Endothelial cell of umbilical vein (primary cell): ENCODE measurements at regions not wholly inside any gene's neighbourhood (a gene's known extent, or its start where the extent isn't known, plus 50 kb on each side); places are given as distances from the start of the nearest gene placed in this dataset.
"Not testable (repeated sequence)": the region's sequence is repeated elsewhere in the genome, so short reads cannot be mapped to it uniquely, and the experiment has no call there.

Experiments
- BruUV-seq: library from RNA; stranded (reverse); fragments of 400-500 nt; replicated peaks from 2 replicates; lab custom pipeline; 2021; lab: Mats Ljungman, UMichigan
- CTCF ChIA-PET: fragments of 300-600, 350-600 bp; sonication (Branson Sonifier 250); formaldehyde crosslinking; loops from one replicate; lab custom pipeline; 2021; ENCODE audit warnings: antibody characterized with exemption, inconsistent platforms; lab: Charles Lee
- POLR2A ChIA-PET: fragments of 300-600, 350-600 bp; sonication (Branson Sonifier 250); formaldehyde crosslinking; loops from one replicate; lab custom pipeline; 2021; ENCODE audit warnings: antibody characterized with exemption, inconsistent platforms; lab: Charles Lee
- DNase-seq: peaks from one replicate; pipeline ENCODE4 v3.0.0-alpha.2; 2011; ENCODE audit warnings: low read depth, low spot score
- FAIRE-seq: peaks from 2 replicates; lab custom pipeline; 2011; peaks lifted over from hg19 to GRCh38; lab: Jason Lieb, UNC
- H2AFZ ChIP-seq: 2 replicates; pipeline ENCODE4 v1.6.0; 2012; ENCODE audit warnings: low read depth, low read length, control low read depth, inconsistent platforms
- H3K27ac ChIP-seq: 2 replicates; pipeline ENCODE4 v1.5.1; 2011; ENCODE audit warnings: low read depth, mild to moderate bottlenecking, control low read depth, low read length, moderate library complexity; ENCODE audit not compliant: insufficient read depth
- H3K27me3 ChIP-seq, 2 experiments: 2 replicates each; pipeline versions ENCODE4 v1.6.0 to v1.6.1; 2011; ENCODE audit warnings: low read length in 2 of 2, mixed read lengths in 1 of 2; ENCODE audit not compliant: control insufficient read depth in 2 of 2, insufficient read depth in 2 of 2
- H3K36me3 ChIP-seq, 2 experiments: 2 replicates in 1 of 2; 3 replicates in 1 of 2; pipeline ENCODE4 v1.5.1; 2011; ENCODE audit warnings: low read length in 2 of 2, mild to moderate bottlenecking in 1 of 2, moderate library complexity in 1 of 2; ENCODE audit not compliant: control insufficient read depth in 2 of 2, insufficient read depth in 2 of 2; ENCODE audit errors: extremely low read depth in 1 of 2
- H3K4me1 ChIP-seq: 3 replicates; pipeline ENCODE4 v1.5.1; 2011; ENCODE audit warnings: mild to moderate bottlenecking, low read length; ENCODE audit not compliant: control insufficient read depth, insufficient read depth; ENCODE audit errors: extremely low read depth
- H3K4me2 ChIP-seq: 2 replicates; pipeline ENCODE4 v1.6.1; 2011; ENCODE audit warnings: low read length, control low read depth, mixed read lengths; ENCODE audit not compliant: insufficient read depth
- H3K4me3 ChIP-seq, 3 experiments: fragments of 200-600 bp in 1 of 3; sonication (generic), shearing (Covaris generic) in 1 of 3; replicated peaks in 1 of 3; 2 replicates each; pipeline ENCODE4 v1.5.1; 2011 to 2016; ENCODE audit warnings: control low read depth in 3 of 3, low read length in 3 of 3, mild to moderate bottlenecking in 2 of 3, inconsistent platforms in 1 of 3, low read depth in 1 of 3, moderate library complexity in 1 of 3; ENCODE audit not compliant: insufficient read depth in 1 of 3
- H3K79me2 ChIP-seq: 2 replicates; pipeline ENCODE4 v1.6.0; 2012; ENCODE audit warnings: low read length, inconsistent platforms; ENCODE audit not compliant: control insufficient read depth, insufficient read depth
- H3K9ac ChIP-seq: replicated peaks from 2 replicates; pipeline ENCODE3; 2011; ENCODE audit warnings: low read length, control low read depth; ENCODE audit not compliant: insufficient read depth; ENCODE audit errors: extremely low read depth
- H3K9me1 ChIP-seq: replicated peaks from 3 replicates; pipeline ENCODE4 v1.6.0; 2011; ENCODE audit warnings: mild to moderate bottlenecking, low read length; ENCODE audit not compliant: control insufficient read depth, insufficient read depth; ENCODE audit errors: extremely low read depth
- H3K9me3 ChIP-seq: replicated peaks from 2 replicates; pipeline ENCODE4 v1.5.1; 2012; ENCODE audit warnings: low read length, inconsistent platforms; ENCODE audit not compliant: control insufficient read depth, insufficient read depth
- H4K20me1 ChIP-seq: replicated peaks from 2 replicates; pipeline ENCODE3; 2011; ENCODE audit warnings: mild to moderate bottlenecking, low read length; ENCODE audit not compliant: control insufficient read depth, insufficient read depth; ENCODE audit errors: extremely low read depth
- EZH2 ChIP-seq: IDR thresholded peaks from 2 replicates; pipeline ENCODE4 v1.6.1; 2012; ENCODE audit warnings: borderline replicate concordance, low read depth, mild to moderate bottlenecking, moderate library complexity, low read length, inconsistent platforms; ENCODE audit not compliant: severe bottlenecking
- dilution Hi-C: fragments of 300-500 bp; cut with MboI; formaldehyde crosslinking; loops from one replicate; pipeline ENCODE4 v1.15.0; 2019; ENCODE audit warnings: low sequenced_read_pairs; ENCODE audit not compliant: extremely low pct_ligation_motif_present
- intact Hi-C: fragments of 100-400 bp; cut with micrococcal nuclease; formaldehyde crosslinking; loops from one replicate; pipeline ENCODE4 v1.10.0; 2022

DNA sequence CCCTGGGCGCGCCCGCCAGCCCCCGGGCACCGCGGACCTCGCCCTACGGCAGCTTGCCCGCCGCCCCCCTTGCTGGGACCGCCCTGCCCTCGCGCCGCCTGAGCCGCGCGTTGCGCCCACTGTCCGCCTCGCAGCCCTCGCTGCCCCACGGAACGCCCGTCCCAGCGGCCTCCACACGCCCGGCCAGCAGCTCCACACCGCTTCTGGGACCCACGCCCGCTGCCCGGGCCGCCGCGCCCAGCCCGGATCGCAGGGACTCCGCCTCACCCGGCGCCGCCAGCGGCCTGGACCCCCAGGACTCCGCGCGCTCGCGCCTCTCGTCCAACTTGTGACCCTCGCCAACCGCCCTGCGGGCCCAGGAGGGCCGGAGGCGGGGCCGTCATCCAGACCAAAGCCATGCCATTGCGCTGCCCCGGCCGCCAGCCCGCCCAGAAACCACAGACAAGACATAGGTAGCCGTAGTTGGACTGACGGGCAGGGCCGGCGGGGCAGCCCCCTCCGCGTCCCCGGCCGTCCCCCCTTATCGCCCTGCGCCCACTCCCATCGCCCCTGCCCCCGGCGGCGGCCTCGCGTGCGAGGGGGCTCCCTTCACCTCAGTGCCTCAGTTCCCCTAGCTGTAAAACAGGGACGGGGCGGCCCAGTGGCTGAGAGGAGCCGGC is 90.5 kb downstream of the GOLGA8T start:
- BruUV-seq, H3K9ac ChIP-seq, H3K27me3 ChIP-seq, POLR2A ChIA-PET, intact Hi-C loops, FAIRE-seq, H3K9me3 ChIP-seq, H4K20me1 ChIP-seq, CTCF ChIA-PET, H2AFZ ChIP-seq, H3K4me1 ChIP-seq, dilution Hi-C loops, H3K9me1 ChIP-seq, H3K36me3 ChIP-seq, H3K79me2 ChIP-seq, H3K27ac ChIP-seq, H3K4me3 ChIP-seq, DNase-seq, H3K4me2 ChIP-seq: not testable (repeated sequence)
- TF ChIP-seq EZH2 = peak; percentile 32

DNA sequence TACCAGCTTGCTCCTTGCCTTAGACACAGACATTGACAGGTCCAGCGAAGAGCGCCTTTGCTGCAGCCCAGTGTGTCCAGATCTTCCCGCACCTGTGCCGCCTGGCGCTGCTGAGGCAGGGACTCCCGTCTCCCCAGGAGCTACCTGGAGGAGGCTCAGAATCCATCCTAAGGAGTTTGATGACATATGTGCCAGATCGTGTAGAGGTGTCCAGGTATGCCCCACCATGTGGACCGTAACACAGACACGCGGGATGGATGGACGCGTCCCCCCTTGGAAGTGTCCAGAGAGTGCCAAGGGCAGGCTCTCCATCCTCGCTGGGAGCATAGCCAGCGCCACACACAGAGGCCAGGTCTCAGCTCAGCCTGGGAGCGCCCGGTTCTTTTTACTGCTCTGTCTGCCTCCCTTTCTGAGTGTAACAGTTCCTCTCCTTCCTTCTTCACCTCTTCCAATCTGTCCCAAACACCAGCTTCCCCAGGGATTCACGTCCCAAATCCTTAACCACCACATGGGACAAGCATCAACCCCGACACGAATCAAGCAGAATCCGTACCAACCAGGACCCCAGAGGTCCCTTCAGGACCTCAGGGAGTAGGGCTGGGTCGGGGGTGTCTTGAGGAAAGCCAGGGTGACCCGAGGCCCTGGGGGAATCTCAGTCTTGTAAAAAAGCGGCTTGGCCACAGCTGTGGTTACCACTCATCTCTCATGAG is 126.7 kb downstream of the GOLGA8T start:
- H3K36me3 ChIP-seq, DNase-seq, intact Hi-C loops, H3K27ac ChIP-seq, BruUV-seq, H3K4me1 ChIP-seq, H3K9me1 ChIP-seq, H4K20me1 ChIP-seq, dilution Hi-C loops, FAIRE-seq, H3K9ac ChIP-seq, H3K27me3 ChIP-seq, H3K4me3 ChIP-seq, CTCF ChIA-PET, POLR2A ChIA-PET, H3K79me2 ChIP-seq, H2AFZ ChIP-seq, H3K4me2 ChIP-seq, H3K9me3 ChIP-seq: not testable (repeated sequence)

DNA sequence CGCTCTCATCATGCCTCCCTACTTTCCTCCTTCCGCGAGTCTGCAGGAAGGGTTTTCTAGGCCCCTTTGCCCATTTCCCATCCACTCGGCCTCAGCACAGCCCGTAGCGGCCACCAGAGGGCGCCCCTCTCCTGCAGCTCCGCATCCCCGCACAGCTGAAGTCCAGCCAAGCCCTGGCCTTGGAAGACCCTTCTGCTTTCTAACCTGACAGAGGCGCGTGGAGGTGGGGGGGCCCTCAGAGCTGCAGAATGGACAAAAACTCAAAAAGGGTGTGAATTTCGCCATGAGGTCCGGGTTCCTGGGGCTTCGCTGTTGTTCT is 127.2 kb downstream of the GOLGA8T start:
- intact Hi-C loops = not testable (repeated sequence)

DNA sequence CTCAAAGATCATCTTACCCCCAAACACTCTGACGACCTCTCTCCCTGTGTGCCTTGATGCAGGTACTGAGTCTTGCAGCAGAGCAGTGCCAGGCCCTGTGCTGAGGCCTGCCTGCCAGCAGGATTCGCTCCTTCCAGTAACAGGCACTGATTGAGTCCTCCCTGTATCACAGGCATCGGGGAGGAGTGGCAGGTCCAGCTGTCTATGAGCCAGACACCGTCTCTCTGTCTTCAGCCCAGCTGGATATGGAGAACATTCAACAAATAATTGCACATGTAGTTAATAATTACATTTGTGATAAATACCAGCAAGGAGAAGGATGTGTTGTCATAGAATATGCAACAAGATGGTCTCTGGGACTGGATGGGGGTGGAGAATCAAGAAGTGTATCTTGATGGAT is 129.1 kb downstream of the GOLGA8T start:
- H2AFZ ChIP-seq, CTCF ChIA-PET, H4K20me1 ChIP-seq, H3K79me2 ChIP-seq, H3K4me3 ChIP-seq, H3K9me3 ChIP-seq, intact Hi-C loops, POLR2A ChIA-PET, H3K4me2 ChIP-seq, H3K9ac ChIP-seq, H3K27ac ChIP-seq, H3K9me1 ChIP-seq, H3K36me3 ChIP-seq, DNase-seq, H3K27me3 ChIP-seq, H3K4me1 ChIP-seq, BruUV-seq, FAIRE-seq, dilution Hi-C loops: not testable (repeated sequence)

More for the DNA sequence above, 127.2 kb downstream of the GOLGA8T start:
- peak; percentile 88 for FAIRE-seq
- dilution Hi-C loops, H3K36me3 ChIP-seq, H3K79me2 ChIP-seq, CTCF ChIA-PET, H3K27me3 ChIP-seq, H3K9me3 ChIP-seq, H3K9ac ChIP-seq, H3K4me3 ChIP-seq, H4K20me1 ChIP-seq, H3K9me1 ChIP-seq, POLR2A ChIA-PET, H3K27ac ChIP-seq, DNase-seq, H3K4me1 ChIP-seq, BruUV-seq, H2AFZ ChIP-seq, H3K4me2 ChIP-seq: not testable (repeated sequence)
